ENCODE measurements at regions not wholly inside any gene's neighbourhood (a gene's known extent, or its start where the extent isn't known, plus 50 kb on each side); places are given as distances from the start of the nearest gene placed in this dataset.
"Not testable (repeated sequence)": the region's sequence is repeated elsewhere in the genome, so short reads cannot be mapped to it uniquely, and the experiment has no call there.

DNA sequence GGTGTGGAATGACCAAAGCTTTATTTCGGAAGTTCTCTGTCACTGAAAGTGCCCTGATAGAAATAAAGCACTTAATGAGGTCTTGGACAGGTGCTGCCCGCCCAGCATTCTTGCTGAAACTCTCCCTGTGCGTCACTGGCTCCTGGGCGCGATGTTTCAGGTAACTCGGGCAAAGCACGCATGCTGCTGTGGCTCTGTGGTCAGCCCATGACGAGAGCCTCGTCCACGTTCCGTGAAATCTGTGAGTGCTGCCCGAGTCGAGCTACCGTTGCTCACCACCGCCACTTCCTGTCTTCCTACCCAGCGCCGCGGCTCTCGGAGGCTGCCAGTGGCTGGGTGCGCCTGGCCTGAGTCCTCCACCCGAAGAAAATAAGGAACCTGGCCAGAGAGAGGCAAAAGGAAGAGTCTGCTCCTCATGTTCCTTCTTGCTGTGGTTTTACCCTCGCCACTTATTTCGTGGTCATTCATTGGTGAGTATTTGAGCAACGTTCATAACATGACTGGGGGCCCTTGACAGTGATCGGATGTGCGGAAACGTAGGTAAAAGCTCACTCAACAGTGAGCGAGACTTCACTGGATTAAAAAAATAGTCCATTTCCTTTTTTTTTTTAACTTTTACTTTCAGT, 95.5 kb downstream of the MAP3K8 start:
- H3K36me3 ChIP-seq (ENCODE audit: control insufficient read depth, insufficient read depth, low read length, severe bottlenecking) = no peaks in the 10 kb centered on the region
- DNase-seq (ENCODE audit: low read depth) = no peak
- H3K27me3 ChIP-seq (replicated peaks; ENCODE audit: control insufficient read depth, insufficient read depth, low read length) = no peaks in the 10 kb centered on the region

DNA sequence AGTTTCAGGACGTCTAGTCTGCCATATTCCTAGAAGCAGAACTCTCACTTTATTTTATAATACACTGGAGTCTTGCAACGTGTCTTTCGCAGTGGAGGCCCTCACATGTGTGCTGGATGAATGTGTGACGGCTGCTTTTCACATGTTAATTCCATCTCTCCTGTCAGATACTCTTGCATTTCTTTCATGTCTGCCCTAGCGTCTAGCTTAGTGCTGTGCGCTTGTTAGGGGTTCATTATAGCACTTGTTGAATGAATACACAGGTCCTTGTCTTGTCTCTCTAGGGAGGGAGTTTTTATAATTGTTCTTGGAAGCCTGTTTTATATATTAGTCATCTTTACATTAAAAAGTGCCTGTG, 94.4 kb downstream of the MAP3K8 start:
- Histone ChIP-seq H3K9me3 (ENCODE audit: control insufficient read depth, low read length) (no peaks in the 10 kb centered on the region), H3K4me1 (ENCODE audit: control insufficient read depth, insufficient read depth, low read length) (peaks cover 18% of the 10 kb centered on the region), H3K9ac (ENCODE audit: low read length) (no peak overlapping the region)

More for the DNA sequence above, 95.5 kb downstream of the MAP3K8 start:
- no peak overlapping the region for H3K4me3 ChIP-seq (ENCODE audit: low read length)
- no peaks in the 10 kb centered on the region for H3K9me3 ChIP-seq (ENCODE audit: control insufficient read depth, low read length)
- peaks cover 25% of the 10 kb centered on the region for H3K4me1 ChIP-seq (ENCODE audit: control insufficient read depth, insufficient read depth, low read length)
- H3K9ac ChIP-seq (ENCODE audit: low read length) = no peak overlapping the region

DNA sequence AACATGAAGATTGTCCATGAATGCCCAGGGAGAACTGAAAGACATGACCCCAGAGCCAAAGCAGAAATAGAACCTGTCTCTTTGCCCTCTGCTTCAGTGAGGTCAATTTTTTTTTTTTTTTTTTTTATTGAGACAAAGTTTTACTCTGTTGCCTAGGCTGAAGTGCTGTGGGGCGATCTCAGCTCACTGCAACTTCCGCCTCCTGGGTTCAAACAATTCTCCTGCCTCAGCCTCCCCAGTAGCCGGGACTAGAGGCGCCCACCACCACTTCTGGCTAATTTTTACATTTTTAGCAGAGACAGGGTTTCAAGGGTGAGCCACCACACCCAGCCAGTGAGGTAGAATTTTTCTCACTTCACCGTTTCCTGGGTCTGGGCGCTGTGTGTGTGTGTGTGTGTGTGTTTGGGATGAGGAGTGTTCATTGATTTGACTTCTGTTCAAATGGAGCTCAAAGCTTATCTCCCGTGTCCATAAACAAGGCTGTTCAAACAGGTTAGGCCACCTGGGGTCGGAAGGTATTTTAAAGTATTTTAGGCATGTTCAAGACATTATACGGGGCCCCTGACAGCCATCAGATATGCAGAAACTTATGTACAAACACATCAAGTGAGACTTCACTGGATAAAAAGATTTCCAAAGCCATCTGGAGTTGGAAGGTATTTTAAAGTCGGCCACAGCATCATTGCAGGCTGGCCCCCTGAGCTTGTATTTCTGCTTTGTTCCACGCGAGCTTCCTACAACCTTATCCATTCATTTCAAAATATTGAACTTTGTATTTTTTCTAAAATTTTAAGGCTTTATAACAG, 93.8 kb downstream of the MAP3K8 start:
- no peak for DNase-seq (ENCODE audit: low read depth)
- Histone ChIP-seq H3K4me1 (ENCODE audit: control insufficient read depth, insufficient read depth, low read length) (peaks cover 12% of the 10 kb centered on the region), H3K27me3 (replicated peaks; ENCODE audit: control insufficient read depth, insufficient read depth, low read length) (no peaks in the 10 kb centered on the region), H3K36me3 (ENCODE audit: control insufficient read depth, insufficient read depth, low read length, severe bottlenecking) (no peaks in the 10 kb centered on the region), H3K9ac (ENCODE audit: low read length) (no peak overlapping the region), H3K9me3 (ENCODE audit: control insufficient read depth, low read length) (no peaks in the 10 kb centered on the region), H3K4me3 (ENCODE audit: low read length) (no peak overlapping the region)

More for the DNA sequence above, 94.4 kb downstream of the MAP3K8 start:
- Histone ChIP-seq H3K27me3 (replicated peaks; ENCODE audit: control insufficient read depth, insufficient read depth, low read length) (no peaks in the 10 kb centered on the region), H3K36me3 (ENCODE audit: control insufficient read depth, insufficient read depth, low read length, severe bottlenecking) (no peaks in the 10 kb centered on the region), H3K4me3 (ENCODE audit: low read length) (no peak overlapping the region)
- DNase-seq (ENCODE audit: low read depth) = no peak

DNA sequence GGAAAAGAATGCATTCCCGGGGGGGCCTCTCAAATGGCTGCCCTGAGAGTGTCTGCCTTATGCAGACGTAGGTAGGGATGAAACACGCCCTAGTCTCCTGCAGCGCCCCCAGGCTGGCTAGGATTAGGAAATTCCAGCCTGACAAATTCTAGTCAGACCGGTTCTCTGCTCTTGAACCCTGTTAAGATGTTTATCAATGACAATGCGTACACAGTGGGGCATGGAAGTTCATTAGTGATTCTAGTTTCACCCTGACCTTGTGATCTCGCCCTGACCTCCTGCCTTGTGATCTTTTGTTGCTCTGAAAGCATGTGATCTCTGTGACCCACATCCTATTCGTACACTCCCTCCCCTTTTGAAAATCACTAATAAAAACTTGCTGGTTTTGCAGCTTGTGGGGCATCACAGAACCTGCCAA, 88.7 kb downstream of the MAP3K8 start:
- not testable (repeated sequence) for H3K9me3 ChIP-seq (ENCODE audit: control insufficient read depth, low read length)

DNA sequence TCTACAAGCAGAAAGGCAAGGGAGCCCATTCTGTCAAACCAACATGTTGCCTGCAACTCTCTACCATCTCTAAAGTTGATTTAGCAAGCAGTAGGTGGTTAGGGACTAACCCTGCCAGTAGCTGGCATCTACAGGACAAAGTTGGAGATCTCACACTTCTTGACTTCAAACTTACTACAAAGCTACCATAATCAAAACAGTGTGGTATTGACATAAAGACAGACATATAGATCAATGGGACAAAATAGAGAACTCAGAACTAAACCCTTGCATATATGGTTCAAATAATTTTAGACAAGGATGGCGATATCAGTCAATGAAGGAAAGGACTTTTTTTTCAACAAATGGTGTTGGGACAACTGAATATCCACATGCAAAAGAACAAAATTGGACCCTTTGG, 84.9 kb downstream of the MAP3K8 start:
- no peak for DNase-seq (ENCODE audit: low read depth)
- Histone ChIP-seq H3K27me3 (replicated peaks; ENCODE audit: control insufficient read depth, insufficient read depth, low read length) (no peaks in the 10 kb centered on the region), H3K4me1 (ENCODE audit: control insufficient read depth, insufficient read depth, low read length) (no peaks in the 10 kb centered on the region), H3K9ac (ENCODE audit: low read length) (no peak overlapping the region), H3K9me3 (ENCODE audit: control insufficient read depth, low read length) (peaks cover 8% of the 10 kb centered on the region), H3K4me3 (ENCODE audit: low read length) (no peak overlapping the region), H3K36me3 (ENCODE audit: control insufficient read depth, insufficient read depth, low read length, severe bottlenecking) (no peaks in the 10 kb centered on the region)

More for the DNA sequence above, 88.7 kb downstream of the MAP3K8 start:
- not testable (repeated sequence) for H3K36me3 ChIP-seq (ENCODE audit: control insufficient read depth, insufficient read depth, low read length, severe bottlenecking); H3K4me3 ChIP-seq (ENCODE audit: low read length); DNase-seq (ENCODE audit: low read depth); H3K27me3 ChIP-seq (replicated peaks; ENCODE audit: control insufficient read depth, insufficient read depth, low read length); H3K4me1 ChIP-seq (ENCODE audit: control insufficient read depth, insufficient read depth, low read length); H3K9ac ChIP-seq (ENCODE audit: low read length)
